ENCODE measurements at regions not wholly inside any gene's neighbourhood (a gene's known extent, or its start where the extent isn't known, plus 50 kb on each side); places are given as distances from the start of the nearest gene placed in this dataset.

DNA sequence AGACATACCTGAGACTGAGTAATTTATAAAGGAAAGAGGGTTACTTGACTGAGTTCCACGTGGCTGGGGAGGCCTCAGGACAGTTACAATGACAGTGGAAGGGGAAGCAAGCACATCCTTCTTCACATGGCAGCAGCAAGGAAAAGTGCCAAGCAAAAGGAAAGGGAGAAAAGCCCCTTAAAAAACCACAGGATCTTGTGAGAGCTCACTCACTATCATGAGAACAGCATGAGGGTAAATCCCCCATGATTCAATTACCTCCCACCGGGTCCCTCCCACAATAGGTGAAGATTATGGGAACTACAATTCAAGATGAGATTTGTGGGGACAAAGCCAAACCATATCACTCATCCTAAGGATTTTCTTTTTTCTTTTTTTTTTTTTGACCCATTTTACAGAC lies 177.8 kb upstream of the EEA1 start:
- TF ChIP-seq, protein P1, sequence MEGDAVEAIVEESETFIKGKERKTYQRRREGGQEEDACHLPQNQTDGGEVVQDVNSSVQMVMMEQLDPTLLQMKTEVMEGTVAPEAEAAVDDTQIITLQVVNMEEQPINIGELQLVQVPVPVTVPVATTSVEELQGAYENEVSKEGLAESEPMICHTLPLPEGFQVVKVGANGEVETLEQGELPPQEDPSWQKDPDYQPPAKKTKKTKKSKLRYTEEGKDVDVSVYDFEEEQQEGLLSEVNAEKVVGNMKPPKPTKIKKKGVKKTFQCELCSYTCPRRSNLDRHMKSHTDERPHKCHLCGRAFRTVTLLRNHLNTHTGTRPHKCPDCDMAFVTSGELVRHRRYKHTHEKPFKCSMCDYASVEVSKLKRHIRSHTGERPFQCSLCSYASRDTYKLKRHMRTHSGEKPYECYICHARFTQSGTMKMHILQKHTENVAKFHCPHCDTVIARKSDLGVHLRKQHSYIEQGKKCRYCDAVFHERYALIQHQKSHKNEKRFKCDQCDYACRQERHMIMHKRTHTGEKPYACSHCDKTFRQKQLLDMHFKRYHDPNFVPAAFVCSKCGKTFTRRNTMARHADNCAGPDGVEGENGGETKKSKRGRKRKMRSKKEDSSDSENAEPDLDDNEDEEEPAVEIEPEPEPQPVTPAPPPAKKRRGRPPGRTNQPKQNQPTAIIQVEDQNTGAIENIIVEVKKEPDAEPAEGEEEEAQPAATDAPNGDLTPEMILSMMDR (IDR thresholded peaks at IDR 0.05; ENCODE audit: insufficient read depth, low read length, poor library complexity, severe bottlenecking): no peak
- DNase-seq (ENCODE audit: low read depth): no peak

DNA sequence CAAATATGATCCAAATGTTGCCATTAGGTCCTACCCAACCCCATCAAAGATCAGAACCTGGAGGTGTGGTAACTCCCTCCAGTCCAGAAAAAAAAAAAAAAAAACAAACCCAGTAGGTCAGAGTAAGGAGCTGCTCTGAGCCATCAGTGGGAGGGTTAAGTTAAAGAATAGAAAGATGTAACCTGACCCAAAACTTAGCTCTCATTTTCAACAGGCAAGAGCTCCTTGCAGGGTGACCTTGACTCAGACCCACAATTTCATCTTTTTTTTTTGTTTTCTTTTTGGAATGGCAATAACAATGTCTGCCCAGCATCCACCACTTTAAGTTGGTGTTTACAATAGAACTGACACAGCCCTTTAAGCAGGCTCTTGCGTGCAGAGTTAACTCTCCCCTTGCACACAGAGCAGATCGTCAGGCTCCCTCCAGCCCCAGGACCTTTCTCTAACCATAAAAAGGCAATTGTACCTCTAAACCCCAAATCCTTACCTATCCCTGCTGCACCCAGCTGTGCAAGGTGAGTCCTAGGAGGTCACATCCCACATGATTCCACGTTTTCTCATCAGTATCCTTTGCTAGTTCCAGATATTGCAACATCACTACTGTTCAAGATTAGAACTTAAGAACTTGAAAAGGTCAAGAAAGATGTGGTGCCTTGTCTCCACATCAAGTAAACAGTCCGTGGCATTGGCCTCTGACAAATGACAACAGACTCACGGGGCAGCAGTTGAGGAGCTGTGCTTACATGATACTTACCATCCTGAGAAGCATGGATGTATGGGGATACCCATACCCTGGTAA lies 178.6 kb upstream of the EEA1 start:
- H3K4me3 ChIP-seq (ENCODE audit: low read depth, low read length): no peak overlapping the region
- no peak for DNase-seq (ENCODE audit: low read depth)
- no peaks in the 10 kb centered on the region for H3K27me3 ChIP-seq (ENCODE audit: control insufficient read depth, insufficient read depth, low read length)
- H3K36me3 ChIP-seq (ENCODE audit: control insufficient read depth, insufficient read depth, low read length): no peaks in the 10 kb centered on the region
- TF ChIP-seq, protein P1 (IDR thresholded peaks at IDR 0.05; ENCODE audit: insufficient read depth, low read length, poor library complexity, severe bottlenecking): no peak

More for the DNA sequence above, 177.8 kb upstream of the EEA1 start:
- no peak overlapping the region for H3K4me3 ChIP-seq (ENCODE audit: low read depth, low read length)
- no peaks in the 10 kb centered on the region for H3K36me3 ChIP-seq (ENCODE audit: control insufficient read depth, insufficient read depth, low read length)
- H3K27me3 ChIP-seq (ENCODE audit: control insufficient read depth, insufficient read depth, low read length): no peaks in the 10 kb centered on the region

GRCh38 chr12:93108985-93109384 lies 179.9 kb upstream of the EEA1 start:
- Histone ChIP-seq H3K4me3 (ENCODE audit: low read depth, low read length) (no peak overlapping the region), H3K36me3 (ENCODE audit: control insufficient read depth, insufficient read depth, low read length) (no peaks in the 10 kb centered on the region), H3K27me3 (ENCODE audit: control insufficient read depth, insufficient read depth, low read length) (no peaks in the 10 kb centered on the region)
- TF ChIP-seq, protein P1 (IDR thresholded peaks at IDR 0.05; ENCODE audit: insufficient read depth, low read length, poor library complexity, severe bottlenecking): no peak
- no peak for DNase-seq (ENCODE audit: low read depth)

- Histone ChIP-seq H3K36me3 (ENCODE audit: control insufficient read depth, insufficient read depth, low read length) (no peaks in the 10 kb centered on the region), H3K4me3 (ENCODE audit: low read depth, low read length) (no peak overlapping the region), H3K27me3 (ENCODE audit: control insufficient read depth, insufficient read depth, low read length) (no peaks in the 10 kb centered on the region)
- DNase-seq (ENCODE audit: low read depth): peak; percentile 71
- TF ChIP-seq, protein P1 (IDR thresholded peaks at IDR 0.05; ENCODE audit: insufficient read depth, low read length, poor library complexity, severe bottlenecking): no peak
These were observed 180.6 kb upstream of the EEA1 start for GRCh38 chr12:93109551-93110203.

GRCh38 chr12:93111773-93112172 lies 182.7 kb upstream of the EEA1 start:
- TF ChIP-seq, protein P1 (IDR thresholded peaks at IDR 0.05; ENCODE audit: insufficient read depth, low read length, poor library complexity, severe bottlenecking): no peak
- no peak overlapping the region for H3K4me3 ChIP-seq (ENCODE audit: low read depth, low read length)
- DNase-seq (ENCODE audit: low read depth): no peak
- H3K36me3 ChIP-seq (ENCODE audit: control insufficient read depth, insufficient read depth, low read length): no peaks in the 10 kb centered on the region
- no peaks in the 10 kb centered on the region for H3K27me3 ChIP-seq (ENCODE audit: control insufficient read depth, insufficient read depth, low read length)

Measured in kidney epithelial cell (primary cell).